ENCODE measurements at regions not wholly inside any gene's neighbourhood (a gene's known extent, or its start where the extent isn't known, plus 50 kb on each side); places are given as distances from the start of the nearest gene placed in this dataset.

DNA sequence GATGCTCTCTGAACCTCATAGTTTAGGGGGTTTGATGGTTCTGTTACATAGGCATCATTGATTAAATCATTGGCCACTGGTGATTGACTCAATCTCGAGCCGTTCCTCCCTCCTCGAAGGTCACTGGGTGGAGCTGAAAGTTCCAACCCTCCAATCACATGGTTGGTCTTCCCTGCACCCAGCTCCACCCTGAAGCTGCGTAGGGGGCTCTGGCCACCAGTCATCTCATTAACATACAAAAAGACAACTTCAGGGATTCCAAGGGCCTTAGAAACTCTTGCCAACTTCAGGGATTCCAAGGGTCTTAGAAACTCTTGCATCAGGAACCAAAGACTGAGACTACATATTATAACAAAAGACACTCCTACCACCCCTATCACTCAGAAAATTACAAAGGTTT is 306.5 kb upstream of the TNRC6C start:
- no peak for TF ChIP-seq POLR2A (IDR thresholded peaks at IDR 0.05)
- TF ChIP-seq, protein P1, sequence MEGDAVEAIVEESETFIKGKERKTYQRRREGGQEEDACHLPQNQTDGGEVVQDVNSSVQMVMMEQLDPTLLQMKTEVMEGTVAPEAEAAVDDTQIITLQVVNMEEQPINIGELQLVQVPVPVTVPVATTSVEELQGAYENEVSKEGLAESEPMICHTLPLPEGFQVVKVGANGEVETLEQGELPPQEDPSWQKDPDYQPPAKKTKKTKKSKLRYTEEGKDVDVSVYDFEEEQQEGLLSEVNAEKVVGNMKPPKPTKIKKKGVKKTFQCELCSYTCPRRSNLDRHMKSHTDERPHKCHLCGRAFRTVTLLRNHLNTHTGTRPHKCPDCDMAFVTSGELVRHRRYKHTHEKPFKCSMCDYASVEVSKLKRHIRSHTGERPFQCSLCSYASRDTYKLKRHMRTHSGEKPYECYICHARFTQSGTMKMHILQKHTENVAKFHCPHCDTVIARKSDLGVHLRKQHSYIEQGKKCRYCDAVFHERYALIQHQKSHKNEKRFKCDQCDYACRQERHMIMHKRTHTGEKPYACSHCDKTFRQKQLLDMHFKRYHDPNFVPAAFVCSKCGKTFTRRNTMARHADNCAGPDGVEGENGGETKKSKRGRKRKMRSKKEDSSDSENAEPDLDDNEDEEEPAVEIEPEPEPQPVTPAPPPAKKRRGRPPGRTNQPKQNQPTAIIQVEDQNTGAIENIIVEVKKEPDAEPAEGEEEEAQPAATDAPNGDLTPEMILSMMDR (IDR thresholded peaks at IDR 0.05), result no peak
